KG1 (cell line): ENCODE measurements at regions not wholly inside any gene's neighbourhood (a gene's known extent, or its start where the extent isn't known, plus 50 kb on each side); places are given as distances from the start of the nearest gene placed in this dataset.

Experiments
- DNase-seq: peaks from one replicate; lab custom pipeline; 2025; lab: John Stamatoyannopoulos, UW

- DNase-seq = no peak
These were observed 51.0 kb upstream of the CEP162 start for GRCh38 chr6:84278321-84278998.
